HL-60 (cell line): ENCODE measurements at regions not wholly inside any gene's neighbourhood (a gene's known extent, or its start where the extent isn't known, plus 50 kb on each side); places are given as distances from the start of the nearest gene placed in this dataset.

Experiments
- CTCF ChIP-seq: IDR thresholded peaks from one replicate; pipeline ENCODE4 v1.5.1; 2011; ENCODE audit warnings: low read length, control low read depth, inconsistent platforms; ENCODE audit not compliant: insufficient read depth
- GABPA ChIP-seq: IDR thresholded peaks from 2 replicates; pipeline ENCODE4 v1.6.1; 2012; ENCODE audit warnings: low read depth
- POLR2AphosphoS5 ChIP-seq: IDR thresholded peaks from 2 replicates; pipeline ENCODE4 v1.6.1; 2012; ENCODE audit warnings: low read depth
- REST ChIP-seq: IDR thresholded peaks from 2 replicates; pipeline ENCODE4 v1.6.1; 2012; ENCODE audit warnings: low read depth; ENCODE audit not compliant: insufficient replicate concordance
- SPI1 ChIP-seq: IDR thresholded peaks from 2 replicates; pipeline ENCODE4 v1.6.1; 2012; ENCODE audit warnings: low read depth, mild to moderate bottlenecking, borderline replicate concordance

GRCh38 chr9:34896112-34896511 is 62.0 kb upstream of the PHF24 start:
- TF ChIP-seq CTCF (no peak), POLR2AphosphoS5 (no peak), REST (no peak), SPI1 (no peak), GABPA (no peak)
